ENCODE measurements at regions not wholly inside any gene's neighbourhood (a gene's known extent, or its start where the extent isn't known, plus 50 kb on each side); places are given as distances from the start of the nearest gene placed in this dataset.

DNA sequence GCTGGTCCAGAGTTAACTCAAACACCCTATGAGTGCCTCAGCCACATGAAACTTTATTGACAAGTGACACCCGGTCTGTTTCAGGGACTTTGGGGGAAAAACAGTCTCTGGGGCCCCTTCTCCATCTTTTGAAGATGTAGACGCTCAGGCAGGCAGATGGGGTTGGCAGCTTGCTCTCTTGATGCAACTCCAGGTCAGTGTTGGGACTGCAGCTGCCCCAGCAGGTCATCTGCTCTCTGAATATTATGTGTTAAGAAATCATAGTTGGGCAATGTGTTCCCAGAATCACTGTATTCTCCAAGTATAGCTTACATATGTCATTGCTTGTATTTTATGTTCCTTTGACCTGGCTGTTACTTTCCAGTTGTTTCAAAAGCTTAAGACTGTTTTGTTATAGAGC is 544.9 kb upstream of the MGMT start:
- no peak for DNase-seq

DNA sequence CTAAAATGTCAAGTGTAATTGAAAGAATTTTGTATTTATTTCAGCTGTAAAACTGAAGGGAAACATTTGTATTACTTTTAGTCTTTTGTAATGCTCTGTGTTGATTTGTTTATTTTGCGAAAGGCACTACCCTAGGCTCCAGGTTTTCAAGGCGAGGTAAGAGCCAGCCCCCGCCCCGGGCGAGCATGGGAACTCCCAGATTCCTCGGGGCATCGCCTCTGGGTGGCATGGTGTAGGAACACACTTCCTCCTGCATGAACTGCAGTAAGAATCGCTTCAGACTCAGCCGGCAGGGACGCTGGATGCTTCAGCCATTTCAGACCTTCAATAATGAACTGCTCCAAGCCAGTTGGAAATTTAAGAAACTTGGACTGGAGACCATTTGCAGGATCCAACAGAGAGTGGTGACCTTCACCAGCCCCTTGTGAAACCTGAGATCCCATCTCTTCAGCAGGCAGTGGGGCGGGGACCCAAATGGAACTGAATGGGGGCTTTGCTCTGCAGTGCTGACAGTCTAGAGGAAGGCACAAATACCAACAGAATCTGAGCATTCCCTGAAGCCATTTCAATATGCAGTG is 544.3 kb upstream of the MGMT start:
- DNase-seq, result no peak

DNA sequence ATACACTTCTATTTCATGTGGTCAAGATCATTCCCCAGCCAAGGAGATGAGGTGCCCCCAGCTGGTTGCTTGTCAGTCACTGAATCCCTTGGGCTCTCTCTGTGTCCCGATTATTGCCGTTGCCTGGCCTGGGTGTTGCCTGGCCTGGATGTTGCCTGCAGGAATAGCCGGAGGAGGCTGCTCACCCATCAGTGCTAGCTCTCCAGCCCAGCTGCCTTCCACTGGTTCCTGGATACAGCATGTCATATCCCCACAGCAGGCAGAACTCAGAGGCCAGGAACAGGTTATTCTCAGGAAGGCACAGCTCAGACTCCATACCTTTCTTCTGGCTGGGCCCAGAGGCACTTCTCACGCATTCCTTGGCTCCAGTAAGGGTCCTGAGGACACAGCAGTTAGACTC is 542.1 kb upstream of the MGMT start:
- no peak for DNase-seq

DNA sequence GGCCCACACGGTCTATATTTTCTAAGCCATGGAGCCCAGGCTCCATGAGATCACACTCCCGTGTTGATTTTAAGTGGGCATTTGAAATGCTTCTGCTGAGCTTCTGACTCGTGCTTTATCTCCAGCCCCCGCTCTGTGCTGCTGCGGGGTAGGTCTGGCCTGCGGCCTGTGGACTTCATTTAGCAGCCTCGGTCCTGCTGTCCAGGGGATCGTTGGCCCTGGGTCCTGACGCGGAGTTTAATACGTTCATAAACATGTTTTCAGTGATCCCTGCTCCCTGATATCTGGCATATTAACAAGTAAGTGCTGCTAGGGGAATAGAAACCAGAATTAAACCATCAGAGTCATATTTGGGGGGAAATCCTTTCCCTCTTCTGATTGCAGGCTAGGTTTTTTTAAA is 540.3 kb upstream of the MGMT start:
- no peak for DNase-seq

DNA sequence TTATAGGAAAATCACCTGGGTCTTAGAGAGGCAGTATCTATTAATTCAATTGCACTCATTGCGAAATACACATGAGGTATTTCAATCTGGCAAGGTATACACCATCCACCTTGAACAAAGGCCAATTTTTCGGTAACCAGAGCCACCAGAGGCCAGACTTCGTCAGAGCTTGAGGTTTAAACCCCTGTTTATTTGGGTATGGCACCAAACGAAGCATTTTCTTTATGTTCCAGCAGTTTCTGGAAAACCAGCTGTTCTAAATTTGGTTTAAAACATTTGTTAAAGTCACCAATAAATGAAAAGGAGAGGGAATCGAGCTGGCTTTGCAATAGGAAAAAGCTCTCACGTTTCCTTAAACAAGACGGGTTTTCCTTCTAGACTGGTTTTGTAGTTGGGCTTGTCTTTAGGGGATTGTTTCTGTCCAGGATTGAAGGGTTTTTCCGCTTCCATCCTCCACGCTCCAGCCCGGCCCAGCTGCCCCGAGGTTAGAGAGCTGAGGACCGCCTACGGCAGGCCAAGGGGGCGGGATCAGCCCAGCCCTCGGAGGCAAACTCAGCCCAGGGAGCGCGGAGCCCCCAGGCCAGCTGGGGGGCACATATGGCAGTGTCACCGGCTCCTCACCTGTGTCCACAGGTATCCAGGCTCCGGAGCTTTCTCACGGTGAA is 539.4 kb upstream of the MGMT start:
- no peak for DNase-seq

DNA sequence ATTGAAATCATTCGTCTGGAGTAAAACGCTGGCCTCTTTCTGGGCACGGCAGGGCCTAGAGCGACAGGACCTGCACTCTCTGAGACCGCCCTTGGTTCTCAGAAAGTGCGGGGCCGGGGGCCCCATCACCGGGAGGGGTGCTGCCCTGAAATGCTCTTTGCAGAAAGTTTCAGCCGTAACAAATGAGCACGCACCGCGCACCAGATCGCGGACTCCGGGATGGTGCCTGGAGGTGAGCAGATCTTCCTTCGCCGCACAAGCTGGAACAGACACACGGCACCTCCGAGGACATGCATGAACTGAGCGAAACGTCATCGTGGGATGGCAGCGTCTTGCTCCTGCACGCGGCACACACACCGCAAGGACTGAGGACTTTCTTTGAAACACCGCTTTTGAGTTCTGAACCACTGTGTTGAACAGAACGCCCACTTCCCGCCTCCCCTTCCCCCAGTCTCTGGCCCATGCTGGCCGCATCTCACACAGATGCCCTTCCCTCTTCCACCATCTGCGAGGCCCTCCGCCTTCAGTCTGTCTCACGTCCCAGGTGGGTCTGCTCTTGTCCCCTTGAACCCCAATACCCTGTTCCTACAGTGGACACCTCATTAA is 538.7 kb upstream of the MGMT start:
- DNase-seq, result no peak

DNA sequence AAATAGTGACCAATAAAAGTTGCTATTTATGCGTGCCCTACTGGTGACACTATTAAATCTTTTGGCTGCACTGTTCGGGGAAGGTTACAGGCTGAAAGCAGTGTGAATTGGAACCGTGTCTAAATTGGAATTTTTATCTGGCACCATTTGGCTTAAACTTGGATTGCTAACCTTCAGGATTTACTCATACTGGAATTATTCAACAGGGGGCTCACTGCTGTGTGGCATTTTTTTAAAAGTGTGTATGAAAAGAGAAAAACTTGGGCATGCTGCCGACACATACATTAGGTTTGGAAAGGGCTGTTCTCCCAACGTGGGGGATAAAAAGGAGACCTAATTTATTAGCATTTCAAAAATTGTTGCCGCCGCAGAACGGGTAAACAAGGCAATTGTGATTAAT is 537.9 kb upstream of the MGMT start:
- no peak for DNase-seq

DNA sequence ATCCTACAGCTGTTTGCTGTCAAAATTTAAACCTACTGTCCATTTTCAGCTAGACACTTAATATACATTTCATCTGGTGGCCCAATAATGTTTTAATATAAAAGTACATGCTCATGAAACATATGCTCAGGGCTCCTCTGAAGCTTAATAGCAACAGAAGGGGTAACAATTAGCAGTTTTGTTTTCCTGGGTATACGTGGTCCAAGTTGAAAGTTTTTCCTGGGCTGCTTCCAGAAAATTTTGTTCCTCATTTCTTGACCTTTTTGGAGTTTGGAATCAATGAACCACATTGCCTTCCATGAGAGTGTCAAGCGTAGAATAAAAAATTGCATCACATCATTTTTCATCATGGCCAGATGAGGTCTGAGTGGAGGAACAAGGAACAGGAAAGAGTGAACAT is 537.3 kb upstream of the MGMT start:
- DNase-seq, result no peak

DNA sequence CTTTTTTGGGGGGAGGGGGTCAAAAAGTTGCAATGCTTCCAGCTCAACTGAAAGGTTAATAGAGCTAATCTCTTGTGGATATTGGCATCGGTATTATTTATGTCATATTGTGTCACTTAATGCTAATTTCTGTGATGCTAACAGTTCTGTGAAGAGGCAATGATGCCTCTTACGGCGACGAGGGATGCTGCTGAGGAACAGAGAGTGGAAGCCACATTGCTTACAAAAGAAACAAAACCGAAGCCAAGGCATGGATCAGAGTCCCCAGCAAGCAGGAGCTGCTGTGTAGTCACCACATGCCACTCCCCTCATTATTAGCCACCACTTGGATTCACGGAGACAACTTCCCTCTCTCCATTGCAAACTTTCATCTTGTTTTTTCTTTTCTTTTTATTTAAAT is 536.5 kb upstream of the MGMT start:
- no peak for DNase-seq

DNA sequence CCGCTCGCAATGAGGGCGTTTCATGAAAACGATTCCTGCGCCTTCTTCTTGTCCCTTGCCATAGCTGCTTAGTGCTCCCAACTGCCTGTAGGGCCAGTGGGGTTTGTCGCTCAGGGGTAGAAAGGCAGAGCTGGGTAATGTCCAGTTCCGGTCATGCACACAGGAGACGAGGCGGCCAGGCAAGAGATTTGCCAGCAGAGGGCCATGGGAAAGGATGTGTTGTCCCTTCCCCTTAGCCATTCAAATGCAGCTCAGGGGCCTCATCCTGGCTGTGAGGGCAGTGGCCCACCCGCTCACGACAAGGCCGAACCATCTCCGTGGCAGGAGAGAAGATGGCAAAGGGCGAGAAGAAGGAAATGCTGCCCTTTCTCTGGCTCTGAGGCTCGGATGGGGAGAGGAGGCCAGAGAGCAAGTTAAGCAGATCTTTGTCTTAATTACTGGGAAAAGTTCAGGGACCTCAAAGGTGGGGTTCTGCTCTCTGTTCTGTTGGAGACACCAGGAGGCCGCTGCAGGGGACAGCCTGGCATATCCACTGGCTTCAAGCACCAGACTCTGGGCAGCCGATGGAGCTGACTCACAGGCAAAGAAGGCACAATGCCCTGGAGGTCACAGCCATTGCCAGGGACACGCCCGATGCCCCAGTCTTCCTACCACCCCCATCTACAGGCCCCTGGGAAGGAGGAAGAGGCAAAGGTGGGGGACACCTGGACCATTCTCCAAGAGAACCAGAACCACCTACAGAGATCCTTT is 534.8 kb upstream of the MGMT start:
- DNase-seq, result no peak

DNA sequence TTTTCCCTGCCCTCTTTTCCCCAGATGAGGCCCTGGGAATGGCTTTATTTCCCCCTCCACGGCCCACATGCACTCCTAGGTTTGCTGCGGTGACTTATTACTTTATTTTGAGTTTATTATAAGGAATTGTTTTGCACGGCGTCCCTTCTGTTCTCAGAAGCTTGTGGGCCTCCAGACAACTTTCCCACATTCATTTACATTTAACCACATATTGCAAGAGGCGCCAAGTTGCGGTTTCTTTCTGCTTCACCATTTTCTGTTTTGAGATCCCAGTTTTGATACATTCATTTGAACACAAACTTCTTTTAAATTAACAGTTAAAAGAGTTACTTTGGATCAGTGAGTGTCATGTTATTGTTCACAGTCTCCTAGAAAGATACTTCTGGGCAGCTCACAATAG is 532.5 kb upstream of the MGMT start:
- DNase-seq, result no peak

DNA sequence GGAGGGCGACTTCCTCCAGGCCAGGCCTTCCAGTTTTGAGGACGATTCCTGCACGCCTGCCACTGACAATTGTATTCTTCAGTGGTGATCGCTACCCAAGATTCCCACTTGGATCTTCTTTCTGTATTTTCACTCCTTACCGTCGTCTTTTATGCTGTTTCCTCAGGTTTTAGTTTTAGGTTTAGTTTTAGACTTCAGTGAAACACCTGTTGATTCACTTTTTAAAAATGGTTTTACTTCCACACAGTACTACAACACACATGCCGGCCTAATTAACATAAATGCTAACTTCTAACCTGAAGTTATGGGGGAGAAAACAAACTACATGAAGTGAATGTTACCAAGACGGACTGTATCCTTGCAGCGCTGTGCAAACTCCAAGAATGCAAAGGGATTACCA is 530.6 kb upstream of the MGMT start:
- DNase-seq, result no peak

DNA sequence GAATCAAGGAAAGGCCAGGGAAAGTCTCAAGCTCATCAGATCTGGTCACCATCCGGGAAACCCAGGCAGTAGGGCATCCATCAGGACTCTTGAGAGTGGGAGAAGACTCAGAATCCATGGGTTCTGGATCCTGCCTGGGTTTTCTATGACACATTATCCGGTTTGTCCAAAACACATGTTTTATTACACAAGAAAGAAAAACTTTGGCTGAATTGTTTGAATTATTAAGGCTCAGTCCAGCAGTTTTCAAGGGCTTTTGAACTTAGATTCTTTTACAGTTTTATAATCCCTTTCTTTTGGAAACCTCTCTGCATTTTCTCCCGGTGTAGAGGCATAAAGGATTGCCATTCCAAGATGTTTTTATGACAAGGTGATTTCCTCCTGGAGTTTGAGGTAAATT is 528.5 kb upstream of the MGMT start:
- no peak for DNase-seq

DNA sequence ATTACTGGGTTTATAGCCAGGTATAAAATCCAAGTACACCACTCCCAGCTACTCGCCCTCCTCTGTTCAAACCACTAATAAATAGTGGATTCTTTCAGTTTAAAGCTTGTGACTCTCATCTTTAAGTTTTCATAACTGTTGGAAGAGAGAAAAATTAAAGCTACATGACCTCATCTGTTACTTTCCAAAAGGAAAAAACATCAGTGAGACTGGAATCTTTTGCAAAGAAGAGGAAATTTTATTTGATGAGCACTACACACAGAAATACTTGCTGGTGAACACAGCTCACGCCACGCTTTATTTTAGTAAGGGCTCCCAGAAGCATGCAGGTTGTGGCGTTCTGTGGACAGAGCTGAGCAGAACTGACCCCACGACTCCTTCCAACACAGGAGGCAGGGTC is 527.0 kb upstream of the MGMT start:
- no peak for DNase-seq

DNA sequence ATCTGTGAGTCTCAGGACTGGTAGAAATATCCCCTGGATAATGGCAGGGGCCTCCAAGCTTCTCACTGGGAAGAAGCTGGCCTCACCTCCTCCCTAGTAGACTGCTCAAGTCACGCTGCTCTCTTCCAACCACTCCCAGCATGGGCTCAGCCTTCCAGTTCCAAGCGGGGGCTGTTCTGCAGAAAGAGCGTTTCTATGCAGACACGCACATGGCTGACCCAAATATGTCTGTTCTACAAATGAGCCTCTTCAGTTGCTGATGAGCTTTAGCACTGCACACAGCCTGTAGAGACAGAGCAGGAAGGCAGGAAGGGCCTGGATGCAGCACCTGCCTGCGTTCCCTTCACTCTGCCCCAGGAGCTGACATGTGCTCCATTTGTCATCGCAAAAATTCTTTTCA is 523.9 kb upstream of the MGMT start:
- DNase-seq, result no peak

DNA sequence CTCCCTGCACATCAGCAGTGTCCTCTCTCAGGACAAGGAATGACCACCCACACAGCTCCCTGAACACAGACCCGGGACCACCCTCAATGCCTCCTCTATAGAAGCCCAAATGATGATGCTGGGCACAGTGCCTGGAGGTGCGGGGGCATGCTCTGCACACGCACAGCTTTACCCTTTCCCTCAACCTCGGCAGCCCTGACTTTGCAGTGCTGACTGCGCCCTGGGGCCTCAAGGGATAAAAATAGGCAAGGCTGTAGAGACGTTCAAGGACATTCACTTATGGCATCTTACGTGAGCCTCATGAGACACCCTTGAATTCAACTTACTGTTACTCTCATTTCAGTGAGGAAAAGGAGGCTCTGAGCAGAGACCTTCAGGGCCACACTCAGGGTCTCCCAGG is 521.6 kb upstream of the MGMT start:
- no peak for DNase-seq

DNA sequence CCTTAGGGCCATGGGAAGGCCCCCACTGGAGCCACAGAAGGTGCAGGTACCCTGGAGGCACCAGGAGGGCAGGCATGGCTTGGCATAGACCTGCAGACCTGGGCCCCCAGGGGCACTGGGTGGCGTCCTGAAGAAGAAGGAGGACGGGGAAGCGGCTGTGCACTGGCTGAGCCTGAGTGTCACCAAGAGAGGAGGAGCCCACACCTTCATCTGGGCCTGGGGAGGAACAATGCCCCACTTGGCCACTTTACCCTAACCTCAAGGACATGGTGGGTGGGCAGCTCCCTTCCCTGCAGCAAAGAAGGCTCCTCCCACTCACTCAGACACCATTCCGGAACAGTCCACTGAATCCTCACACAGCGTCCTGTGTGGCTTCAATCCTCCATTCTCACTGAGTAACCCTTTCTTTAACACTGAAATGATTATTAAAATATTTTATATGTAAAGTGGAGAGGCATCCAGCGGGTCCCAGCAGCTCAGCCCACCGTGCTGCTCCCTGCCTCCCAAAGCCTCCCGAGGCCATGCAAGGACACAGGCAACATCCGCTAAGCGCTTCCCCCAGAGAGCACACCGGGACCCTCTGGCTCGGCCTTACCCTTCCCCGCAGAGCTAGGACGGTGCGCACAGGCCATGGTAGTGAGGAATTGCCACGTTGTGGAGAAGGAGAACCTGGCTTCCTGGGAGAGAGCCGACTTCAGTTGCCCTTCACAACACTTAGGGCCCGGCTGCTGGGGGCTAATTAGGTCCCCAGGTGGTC is 516.7 kb upstream of the MGMT start:
- no peak for DNase-seq

DNA sequence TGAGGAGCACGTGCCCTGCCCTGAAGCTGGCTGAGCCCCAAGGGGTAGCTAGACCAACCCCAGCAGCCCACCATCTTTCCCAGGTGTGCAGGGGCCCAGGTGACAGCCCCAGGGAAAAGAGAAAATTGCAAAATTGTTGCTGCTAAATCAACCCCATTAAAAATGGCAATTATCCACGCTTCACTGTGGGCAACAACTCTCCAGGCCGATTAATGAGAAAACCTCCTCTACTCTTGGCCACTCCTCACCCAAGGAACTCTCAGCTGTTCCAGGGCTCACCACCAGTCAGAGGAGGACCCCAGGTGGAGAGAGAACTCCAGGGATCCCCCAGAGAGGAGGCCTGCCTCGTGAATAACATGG is 516.1 kb upstream of the MGMT start:
- DNase-seq, result no peak

DNA sequence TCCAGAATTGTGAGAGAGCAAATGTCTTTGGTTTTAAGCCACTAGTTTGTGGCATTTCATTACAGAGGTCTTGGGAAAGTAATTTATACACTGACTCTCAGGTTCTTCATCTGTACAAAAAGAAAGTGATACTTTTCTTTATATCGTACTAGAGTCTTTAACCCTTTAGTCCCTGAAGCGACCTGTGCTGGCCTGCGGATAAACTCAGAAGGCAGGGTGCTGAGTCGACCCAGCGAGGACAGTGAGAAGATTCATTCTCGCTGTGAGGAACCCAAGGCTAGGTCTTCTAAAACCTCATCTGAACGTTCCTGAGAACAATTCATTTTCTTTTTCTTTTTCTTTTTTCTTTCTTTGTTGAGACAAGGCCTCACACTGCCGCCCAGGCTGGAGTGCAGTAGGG is 514.2 kb upstream of the MGMT start:
- DNase-seq, result no peak

DNA sequence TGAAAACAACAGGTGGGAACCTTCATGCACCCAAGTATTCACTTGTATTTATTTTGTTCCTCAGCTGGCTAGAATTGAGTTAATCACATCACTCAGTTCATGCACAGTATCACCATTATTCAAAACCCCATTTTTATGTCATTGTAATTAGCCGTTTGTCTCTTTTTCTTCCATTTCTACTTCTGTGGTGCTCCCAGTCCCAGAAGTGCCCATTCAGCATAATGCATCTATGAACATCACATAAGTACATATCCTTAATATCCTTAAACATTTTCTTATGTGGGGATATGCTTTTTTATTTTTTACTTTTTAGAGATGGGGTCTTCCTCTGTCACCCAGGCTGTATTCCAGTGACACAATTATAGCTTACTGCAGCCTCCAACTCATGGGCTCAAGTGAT is 510.9 kb upstream of the MGMT start:
- DNase-seq, result no peak

DNA sequence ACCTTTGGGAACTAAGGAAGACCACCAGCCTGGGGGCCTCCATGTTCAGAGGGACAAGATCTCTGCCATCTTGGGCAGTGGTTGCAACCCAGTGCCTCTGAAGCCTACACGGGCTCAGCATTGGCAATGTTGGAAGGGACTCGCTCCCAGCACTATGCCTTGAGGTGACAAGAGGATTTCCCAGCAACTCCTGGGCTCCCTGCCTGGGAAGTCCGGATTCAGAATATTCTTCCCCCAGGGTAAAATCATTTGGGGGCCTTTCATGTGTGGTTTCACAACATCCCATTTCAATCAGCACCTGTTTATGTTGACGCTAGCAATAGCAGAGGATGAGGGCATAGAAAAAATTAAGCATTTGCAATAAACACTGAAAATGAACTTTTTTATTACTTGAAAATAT is 509.8 kb upstream of the MGMT start:
- DNase-seq, result no peak

DNA sequence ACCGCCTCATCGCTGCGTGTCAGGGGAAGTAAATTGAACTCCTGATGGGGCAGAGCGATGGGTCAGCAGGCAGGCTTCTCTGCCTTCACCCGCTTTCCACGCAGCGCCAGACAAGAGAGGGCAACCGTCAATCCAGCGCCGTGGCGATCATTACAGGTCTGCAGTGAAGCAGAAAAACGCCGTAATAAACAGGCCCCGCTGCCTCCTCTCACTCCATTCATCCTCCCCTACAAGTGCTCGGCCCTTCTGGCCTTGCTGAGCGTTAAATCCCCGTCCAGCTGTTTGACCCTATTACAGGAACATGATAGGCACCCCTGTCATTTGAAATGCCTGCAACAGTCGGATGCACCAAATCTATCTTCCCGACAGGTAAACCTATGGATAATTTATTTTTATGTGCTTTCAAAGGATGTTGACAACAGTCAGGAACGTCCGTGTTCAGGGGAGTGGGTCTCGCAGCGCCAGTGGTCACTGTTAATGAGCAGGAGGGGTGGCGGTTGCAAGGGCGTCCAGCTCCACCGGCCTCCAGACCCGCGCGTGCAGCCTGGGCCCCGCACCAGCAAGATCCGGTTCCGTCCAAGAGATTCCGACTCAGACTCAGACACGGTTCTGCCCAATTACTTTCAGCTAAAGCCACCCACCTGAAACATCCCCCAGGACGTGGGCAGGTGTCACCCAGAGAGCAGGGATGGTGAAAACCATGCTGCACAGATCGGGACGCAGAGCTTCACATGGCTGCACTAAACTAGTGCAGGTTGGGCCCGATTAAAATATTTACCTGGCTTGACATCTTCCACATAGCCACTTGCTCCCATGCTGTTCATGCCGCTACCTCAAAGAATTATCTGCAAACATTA is 508.0 kb upstream of the MGMT start:
- DNase-seq, result no peak

DNA sequence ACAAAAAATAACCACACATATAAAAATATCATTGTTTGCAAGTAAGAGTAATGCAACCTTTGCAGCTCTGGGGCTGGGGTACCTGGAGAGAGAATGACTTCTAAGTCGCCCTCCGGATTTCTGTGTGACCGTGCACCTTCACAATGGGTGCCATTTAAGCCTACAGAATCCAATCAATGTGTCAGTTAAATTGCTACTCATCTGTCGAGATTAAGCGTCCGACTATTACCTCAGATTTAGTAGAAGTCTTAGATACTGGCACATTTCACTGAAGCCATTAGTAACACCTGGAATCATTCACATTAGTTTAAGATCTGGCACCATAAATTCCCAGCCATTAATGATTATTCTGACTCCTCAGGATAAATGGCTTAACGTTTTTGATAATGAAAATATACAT is 507.3 kb upstream of the MGMT start:
- DNase-seq, result no peak
